Anterior cingulate cortex (tissue), 58 donors: ENCODE measurements at regions not wholly inside any gene's neighbourhood (a gene's known extent, or its start where the extent isn't known, plus 50 kb on each side); places are given as distances from the start of the nearest gene placed in this dataset.

Experiments
- DNase-seq, 58 donors: peaks; one replicate each; lab custom pipeline; 2025; lab: John Stamatoyannopoulos, UW

DNA sequence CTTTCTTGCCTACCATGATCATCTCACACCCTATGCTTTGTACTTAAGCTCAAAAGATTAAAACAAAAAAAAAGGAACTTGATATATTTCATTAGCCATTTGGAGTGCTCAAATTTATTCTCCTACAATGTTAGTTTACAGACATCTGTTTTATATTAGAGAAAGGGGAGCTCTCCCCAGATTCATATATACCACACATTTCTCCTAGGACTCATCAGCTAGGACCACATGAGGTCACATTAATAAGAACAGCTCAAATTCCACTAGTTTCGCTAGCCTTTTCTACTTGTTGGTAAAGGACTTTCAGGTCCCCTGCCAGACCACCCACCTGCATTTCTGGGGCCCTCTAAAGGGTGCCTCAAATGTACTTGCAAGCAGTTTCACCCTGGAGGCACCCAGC, 151.2 kb upstream of the MMADHC start:
- no peak for DNase-seq

DNA sequence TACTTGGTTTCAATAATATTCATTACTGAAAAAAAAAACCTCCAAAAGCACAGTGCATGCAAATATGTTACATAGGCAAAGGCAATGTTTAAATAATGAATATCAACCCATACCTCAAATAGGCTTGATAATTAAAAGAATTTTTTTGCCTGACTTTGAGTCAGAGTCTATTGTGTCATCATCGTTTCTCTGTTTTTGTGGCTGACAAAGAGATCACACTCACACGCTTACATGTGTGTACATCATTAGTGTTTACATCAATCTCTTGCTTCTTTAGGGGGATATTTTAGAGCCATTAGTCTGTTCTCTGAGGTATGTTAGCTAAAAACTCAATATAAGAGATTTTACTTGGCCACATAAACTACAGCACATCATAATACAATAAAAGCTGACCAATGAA, 150.3 kb upstream of the MMADHC start:
- DNase-seq = no peak

DNA sequence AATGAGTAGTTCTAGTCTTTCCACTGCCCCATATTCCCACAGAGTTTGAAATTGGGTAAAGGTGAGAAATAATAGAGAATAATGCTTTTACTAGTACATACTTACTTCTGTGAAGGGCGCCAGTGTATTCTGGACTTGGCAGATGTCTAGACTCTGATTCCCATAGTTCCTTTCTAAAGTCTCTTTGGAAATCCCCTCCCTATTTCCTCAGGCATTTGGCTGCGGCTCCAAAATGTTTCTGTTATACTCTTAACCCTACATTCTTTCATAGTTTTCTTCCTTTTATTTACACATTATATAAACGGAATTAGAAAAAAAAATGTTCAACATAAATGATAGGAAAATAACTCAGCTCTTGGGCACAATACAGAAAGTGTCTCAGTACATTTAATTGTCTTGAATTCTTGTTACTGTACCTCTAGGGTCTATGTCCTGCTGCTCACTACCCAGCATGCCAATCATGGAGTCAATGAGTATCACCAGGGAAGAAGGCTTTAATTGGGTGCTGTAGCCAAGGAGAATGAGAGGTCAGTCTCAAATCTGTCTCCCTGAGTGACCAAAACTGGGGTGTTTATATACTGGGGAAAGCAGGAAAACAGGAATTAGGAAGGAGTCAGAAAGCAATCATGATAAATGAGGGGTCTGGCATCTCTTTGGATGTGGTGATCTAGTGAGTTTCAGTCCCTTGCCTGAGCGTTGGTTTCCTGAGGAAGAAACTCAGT, 147.8 kb upstream of the MMADHC start:
- no peak for DNase-seq

DNA sequence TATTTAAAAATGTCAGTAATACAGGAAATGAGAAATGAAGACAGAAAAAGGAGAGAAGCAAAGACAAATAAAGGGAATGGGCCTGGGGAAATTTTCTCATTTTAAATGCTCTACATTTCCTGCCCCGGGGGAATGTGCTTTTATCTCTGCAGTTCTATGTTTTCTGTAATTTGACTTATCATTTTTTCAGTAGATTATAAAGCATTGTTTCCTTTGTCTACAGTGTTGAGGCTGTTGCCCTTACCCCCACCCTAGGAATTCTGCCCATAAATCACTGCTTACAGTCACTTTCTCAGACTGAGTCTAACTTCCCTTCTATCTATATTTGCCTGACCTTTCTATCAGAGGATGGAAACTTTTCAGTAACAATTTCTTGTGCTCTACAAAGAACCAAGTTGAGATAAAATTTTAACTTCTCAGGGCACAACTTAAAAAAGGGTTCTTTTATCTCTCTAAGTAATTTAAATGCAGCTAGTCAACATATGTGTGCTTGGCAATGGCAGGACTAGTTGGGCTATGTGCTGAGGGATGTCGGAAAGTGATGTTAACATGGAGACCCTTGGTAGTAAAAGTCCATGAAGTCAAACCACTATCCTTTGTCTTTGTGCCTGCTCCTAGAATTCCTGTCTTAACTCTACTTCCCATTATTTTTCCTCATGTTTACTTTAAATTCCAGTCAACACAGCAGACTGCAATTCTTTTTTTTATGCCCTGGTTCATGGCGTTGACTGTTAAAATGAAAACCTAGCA, 146.5 kb upstream of the MMADHC start:
- no peak for DNase-seq

- no peak for DNase-seq
Observed at GRCh38 chr2:149732730-149733290, 145.2 kb upstream of the MMADHC start.

DNA sequence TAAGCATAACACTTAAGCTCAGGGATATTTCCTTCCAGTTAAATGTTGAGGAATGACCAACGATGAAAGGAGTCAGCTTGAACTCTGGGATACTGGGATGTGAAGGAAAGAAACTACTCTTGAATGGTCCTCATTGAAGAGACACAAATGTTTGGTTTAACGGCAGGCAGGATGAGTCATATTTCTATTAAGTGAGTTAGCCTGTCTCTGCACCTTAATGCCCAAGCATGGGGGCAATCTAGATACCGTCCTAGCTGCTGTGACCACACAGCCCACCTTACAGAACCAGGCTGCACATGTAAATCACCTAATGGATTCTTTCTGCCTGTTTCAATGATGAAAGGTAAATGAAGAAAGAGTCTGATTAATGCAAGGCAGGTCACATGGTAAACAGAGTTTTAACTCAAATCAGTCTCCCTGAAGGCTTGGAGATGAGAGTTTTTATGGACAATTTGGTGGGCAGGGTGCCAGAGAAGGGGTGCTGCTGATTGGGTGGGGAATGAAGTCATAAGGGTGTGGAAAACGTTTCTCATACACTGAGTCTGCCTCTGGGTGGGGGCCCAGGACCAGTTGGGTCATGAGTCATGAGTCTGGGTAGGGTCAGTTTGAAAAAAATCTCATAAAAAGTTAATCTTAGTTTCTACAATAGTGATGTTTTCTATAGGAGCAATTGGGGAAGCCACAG, 144.6 kb upstream of the MMADHC start:
- peak in 1 of 58 donors; percentile 0 for DNase-seq

GRCh38 chr2:149731079-149731478, 143.5 kb upstream of the MMADHC start:
- no peak for DNase-seq

DNA sequence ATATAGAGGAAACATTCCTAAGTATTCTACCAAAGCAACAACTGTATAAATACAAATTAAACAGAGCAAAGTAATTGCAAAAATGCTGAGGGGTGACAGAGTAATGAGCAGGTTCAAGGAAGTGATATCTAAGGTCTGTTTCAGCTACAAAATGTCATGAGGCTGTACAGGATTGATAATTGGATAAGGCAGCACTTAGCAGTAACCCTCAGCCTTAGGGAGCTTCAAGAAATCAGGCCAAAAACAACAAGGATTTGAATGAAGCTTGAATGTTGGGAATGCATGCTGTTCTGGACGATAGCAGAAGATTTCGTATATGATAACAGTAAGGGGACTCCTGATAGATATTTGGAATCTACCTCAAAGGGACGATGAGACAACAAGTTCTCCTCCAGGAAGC, 142.0 kb upstream of the MMADHC start:
- DNase-seq = no peak

- no peak for DNase-seq
Observed at GRCh38 chr2:149727927-149728326, 140.4 kb upstream of the MMADHC start.

- no peak for DNase-seq
Observed at GRCh38 chr2:149725234-149725633, 137.7 kb upstream of the MMADHC start.

DNA sequence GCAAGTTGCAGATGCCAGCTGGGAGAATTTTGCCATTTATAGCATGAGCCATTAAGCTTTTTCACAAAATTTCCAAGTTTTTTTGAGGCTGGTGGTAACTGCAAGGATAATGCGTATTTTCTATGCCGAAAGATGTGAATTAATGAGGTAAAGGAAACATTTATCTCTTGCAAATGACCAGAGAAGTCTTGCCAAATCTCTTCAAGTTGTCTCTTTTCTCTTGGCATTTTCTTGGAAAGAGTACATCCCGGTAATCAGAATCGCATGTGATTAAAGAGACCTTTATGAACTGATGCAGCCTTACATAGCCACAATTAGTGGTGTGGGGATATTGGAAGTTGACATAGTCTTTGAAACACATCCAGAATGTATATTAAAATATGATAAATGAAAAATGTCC, 136.5 kb upstream of the MMADHC start:
- DNase-seq = no peak

GRCh38 chr2:149720615-149721014, 133.0 kb upstream of the MMADHC start:
- DNase-seq = no peak

- DNase-seq = no peak
Observed at GRCh38 chr2:149719695-149720094, 132.1 kb upstream of the MMADHC start.

DNA sequence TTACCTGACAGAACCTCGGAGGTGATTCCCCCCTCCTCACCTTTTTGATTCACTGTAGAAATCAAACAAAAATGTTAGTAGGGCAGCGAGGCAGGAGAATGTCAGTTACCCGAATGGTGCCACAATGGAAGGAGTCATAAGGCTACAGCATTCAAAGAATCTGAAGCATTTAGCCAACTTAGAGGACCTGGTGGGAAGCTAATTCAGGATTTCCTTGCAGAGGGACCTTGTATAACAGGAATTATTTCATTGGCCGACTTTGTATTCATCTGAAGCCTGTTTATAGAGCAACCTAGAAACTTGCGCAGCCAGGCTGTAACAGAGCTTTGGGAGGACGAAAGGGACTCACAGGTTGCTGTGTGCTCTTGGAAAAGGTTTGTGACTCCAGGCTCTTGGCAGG, 129.1 kb upstream of the MMADHC start:
- no peak for DNase-seq

GRCh38 chr2:149715894-149716293, 128.3 kb upstream of the MMADHC start:
- no peak for DNase-seq

DNA sequence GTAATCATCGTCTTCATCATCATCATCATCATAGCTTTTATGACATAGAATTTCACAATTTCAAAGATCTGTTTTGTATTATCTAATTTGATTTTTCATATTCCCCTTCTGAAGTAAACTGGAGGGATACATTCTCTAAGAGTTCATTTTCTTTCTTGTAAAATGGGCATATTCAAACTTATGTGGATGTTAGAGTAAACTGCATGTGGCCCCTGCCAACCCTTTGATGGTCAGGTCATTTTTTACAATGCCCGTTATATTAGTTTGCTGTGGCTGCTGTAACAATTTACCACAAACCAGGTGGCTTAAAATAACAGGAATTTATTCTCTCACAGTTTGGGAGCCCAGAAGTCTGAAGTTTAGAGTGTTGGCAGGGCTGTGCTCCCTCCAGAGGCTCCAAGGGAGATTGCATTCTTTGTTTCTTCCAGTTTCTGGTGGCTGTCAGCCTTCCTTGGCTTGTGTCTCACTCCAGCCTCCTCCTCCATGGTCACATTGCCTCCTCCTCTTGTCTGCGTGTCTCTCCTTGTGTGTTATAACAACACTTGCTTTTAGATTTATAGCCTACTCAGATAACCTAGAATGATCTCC, 127.5 kb upstream of the MMADHC start:
- no peak for DNase-seq

DNA sequence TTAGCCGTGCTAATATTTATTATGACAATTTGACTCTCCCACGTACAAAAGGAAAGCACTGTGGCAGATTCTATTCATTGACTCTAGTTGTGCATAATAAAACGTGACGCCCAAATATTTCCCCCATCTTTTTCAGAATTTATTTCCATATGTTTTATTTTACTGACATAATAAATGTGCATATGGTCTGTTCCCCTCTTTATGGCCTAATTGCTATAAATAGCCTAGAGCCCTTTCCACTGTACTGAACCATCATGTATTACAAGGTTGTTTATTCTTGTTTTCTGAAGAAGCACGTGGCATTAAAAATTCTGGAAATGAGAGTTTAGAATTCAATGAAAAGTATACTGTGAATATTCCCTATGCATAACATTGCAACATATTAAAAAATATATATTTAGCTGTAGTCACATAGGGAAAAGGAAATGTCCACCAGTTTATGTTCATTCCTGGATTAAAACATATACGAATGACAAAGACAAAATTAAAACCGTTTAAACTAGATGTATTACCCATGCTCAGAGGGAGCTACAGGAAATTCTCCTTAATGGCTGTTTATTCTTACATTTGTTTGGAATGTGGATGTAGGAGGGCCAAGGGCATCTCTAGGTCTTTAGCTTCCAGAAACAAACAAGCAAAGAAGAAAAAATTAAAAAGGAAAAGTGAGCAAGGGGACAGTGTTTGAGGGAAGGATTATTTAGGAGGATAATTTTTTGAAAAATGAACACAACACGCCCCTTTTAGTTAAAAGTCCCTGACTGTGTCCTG, 122.1 kb upstream of the MMADHC start:
- no peak for DNase-seq

GRCh38 chr2:149703281-149703680, 115.7 kb upstream of the MMADHC start:
- no peak for DNase-seq

GRCh38 chr2:149702571-149702970, 115.0 kb upstream of the MMADHC start:
- peak in 1 of 58 donors; percentile 27 for DNase-seq

- no peak for DNase-seq
Observed at GRCh38 chr2:149701241-149701640, 113.7 kb upstream of the MMADHC start.
